AG09319 (cell line): ENCODE measurements at regions not wholly inside any gene's neighbourhood (a gene's known extent, or its start where the extent isn't known, plus 50 kb on each side); places are given as distances from the start of the nearest gene placed in this dataset.

Experiments
- DNase-seq: peaks from one replicate; pipeline ENCODE4 v3.0.0-alpha.2; 2010; ENCODE audit warnings: low read depth; ENCODE audit errors: extremely low read depth
- TF ChIP-seq, protein P1 (sequence below): IDR thresholded peaks from 2 replicates; pipeline ENCODE4 v1.5.1; 2011; ENCODE audit warnings: low read depth, mild to moderate bottlenecking, inconsistent platforms, low read length, moderate library complexity

DNA sequence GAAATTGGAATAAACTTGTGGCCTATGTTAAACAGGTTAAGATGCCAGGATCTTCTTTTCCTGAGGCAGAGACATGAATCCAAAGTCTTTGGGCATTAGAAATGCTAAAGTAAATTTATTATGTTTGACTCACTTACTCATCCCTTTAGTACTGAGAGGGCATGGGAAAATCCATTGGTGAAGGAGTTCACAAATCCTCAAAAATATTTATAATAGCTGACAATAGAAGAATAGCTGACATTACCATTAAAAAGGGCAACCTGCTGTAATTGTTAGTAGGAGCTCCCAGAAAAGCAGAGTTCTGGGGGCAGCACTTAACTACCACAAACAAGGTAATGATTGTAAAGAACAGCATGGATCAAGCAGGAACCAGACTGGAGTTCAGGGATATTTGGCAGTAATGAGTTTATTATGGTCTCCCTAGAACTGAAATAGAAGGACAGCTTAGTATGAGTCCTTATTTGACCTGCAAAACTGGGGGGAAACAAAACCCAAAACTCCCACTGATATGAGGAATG, 285.8 kb upstream of the KLHL1 start:
- TF ChIP-seq, protein P1, sequence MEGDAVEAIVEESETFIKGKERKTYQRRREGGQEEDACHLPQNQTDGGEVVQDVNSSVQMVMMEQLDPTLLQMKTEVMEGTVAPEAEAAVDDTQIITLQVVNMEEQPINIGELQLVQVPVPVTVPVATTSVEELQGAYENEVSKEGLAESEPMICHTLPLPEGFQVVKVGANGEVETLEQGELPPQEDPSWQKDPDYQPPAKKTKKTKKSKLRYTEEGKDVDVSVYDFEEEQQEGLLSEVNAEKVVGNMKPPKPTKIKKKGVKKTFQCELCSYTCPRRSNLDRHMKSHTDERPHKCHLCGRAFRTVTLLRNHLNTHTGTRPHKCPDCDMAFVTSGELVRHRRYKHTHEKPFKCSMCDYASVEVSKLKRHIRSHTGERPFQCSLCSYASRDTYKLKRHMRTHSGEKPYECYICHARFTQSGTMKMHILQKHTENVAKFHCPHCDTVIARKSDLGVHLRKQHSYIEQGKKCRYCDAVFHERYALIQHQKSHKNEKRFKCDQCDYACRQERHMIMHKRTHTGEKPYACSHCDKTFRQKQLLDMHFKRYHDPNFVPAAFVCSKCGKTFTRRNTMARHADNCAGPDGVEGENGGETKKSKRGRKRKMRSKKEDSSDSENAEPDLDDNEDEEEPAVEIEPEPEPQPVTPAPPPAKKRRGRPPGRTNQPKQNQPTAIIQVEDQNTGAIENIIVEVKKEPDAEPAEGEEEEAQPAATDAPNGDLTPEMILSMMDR, result no peak
- no peak for DNase-seq

DNA sequence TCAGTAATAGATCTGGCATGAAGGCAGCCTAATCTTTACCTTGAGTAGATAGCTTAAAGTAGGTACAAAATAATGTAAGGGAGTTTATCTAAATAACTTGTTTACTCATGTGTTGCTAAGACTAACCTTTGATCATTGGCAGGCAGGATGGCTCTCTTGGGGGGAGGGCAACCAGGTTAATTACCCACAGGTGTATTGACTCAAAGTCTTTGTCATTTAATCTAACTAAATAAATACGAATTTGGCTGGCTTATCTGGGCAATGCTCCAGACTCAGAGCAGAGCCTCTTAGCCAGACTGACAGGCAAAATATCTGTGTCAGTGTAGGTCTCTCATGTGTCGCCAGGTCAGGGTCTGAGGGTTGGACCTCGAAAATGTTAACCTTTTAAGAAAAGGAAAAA, 283.4 kb upstream of the KLHL1 start:
- TF ChIP-seq, protein P1, result no peak
- DNase-seq, result no peak

DNA sequence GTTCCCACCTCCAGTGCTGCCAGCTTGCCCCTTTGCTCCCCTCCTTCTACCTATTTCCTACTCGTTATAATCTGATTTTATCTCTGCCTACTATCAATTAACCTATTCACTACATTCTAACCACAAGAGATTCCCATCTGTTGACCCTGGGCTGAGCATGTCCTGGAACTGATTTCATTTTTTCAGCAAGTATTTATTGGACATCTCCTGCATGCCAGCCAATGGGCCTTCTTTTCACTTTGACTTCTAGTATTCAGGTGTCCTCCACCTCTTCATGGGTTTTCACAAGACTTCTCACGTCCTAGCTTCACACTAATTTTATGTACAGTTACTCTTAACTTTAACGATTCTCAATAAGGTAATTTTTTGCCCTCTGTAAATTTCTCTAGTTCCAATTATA, 282.7 kb upstream of the KLHL1 start:
- TF ChIP-seq, protein P1, result no peak
- no peak for DNase-seq

DNA sequence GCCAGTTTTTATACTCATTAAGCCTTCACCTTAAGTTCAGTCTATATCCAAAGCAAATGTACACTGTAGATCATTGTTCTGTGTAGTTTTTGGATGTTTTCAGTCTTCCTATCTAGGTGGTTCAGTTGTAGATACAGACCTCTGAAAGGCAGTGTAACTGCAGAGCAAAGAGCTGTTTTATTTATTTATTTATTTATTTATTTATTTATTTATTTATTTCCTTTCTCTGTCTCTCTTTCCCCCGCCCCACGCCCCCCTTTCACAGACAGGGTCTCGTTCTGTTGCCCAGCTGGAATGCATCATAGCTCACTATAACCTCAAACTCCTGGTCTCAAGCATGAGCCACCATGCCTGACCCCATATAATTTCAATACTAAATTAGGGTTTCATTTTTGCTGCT, 281.8 kb upstream of the KLHL1 start:
- no peak for DNase-seq
- TF ChIP-seq, protein P1, result no peak

DNA sequence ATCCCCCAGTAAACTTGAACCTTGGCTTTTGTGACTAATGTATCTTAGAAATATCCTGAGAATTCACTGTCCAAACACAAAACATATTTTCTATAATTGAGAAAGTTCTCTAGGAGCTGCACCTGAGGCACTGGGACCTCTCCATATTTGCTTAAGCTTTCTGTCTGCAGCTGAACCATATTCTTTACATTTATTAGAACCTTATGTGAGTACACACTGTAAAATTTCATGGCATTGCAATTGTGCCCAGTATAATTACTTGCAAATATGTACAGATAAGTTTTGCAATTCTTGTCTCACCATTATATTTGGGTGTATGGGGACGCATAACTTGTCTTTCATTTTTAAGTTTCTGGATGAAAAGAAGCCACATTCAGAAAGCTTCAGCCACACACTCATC, 280.7 kb upstream of the KLHL1 start:
- TF ChIP-seq, protein P1, result no peak
- no peak for DNase-seq

DNA sequence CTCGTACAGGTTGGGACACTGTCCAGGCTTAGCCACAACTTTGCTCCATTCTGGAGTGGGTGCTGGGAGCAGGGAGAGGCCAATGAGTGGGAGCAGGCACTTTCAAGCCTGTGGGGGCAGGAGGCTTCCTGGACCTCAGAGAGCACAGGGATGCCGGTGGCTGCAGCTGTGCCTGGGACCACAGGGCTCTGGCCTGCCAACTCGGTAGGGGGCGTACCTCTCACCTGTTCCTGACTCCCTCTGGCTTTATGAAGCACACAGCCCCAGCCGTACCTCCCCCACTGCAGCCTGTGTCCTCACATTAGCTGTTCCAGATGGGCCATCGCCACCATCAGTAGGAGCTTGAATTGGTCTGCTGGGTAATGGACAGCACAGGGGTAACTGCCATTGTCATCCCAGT, 278.7 kb upstream of the KLHL1 start:
- no peak for DNase-seq
- TF ChIP-seq, protein P1, result no peak

DNA sequence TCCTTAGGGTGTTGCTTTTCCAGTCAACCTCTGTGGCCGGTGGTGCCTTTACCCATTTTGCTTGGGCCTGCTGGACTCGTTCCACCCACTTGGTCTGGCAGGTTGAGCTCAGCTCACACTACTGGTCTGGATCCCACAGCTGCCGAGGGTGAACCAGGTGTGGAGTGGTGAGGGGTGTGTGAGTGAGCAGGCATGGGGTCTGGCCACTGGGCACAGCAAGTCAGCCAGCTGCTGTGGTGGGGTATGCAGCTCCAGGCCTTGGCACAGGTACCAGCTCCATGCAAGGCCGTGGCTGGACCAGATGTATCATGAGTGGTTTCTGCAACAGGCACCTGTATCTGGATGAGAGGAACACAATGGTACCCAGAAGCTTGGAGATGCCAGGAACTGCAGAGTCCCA, 277.6 kb upstream of the KLHL1 start:
- no peak for DNase-seq
- TF ChIP-seq, protein P1, result no peak
